ENCODE measurements at regions not wholly inside any gene's neighbourhood (a gene's known extent, or its start where the extent isn't known, plus 50 kb on each side); places are given as distances from the start of the nearest gene placed in this dataset.

GRCh38 chr4:38313999-38314561, 349.9 kb upstream of the KLF3 start:
- CTCF ChIA-PET: no interaction called here
- POLR2A ChIA-PET: interaction anchor here (0.6 to 1.0 kb wide), 3 partner anchors 9 to 416 kb away, joined by 3 to 4 read pairs (median 3); no protein-coding TSS in a partner anchor
- peaks cover 3% of the 10 kb centered on the region for H3K9me3 Mint-ChIP-seq
- TF ChIP-seq, protein P1, sequence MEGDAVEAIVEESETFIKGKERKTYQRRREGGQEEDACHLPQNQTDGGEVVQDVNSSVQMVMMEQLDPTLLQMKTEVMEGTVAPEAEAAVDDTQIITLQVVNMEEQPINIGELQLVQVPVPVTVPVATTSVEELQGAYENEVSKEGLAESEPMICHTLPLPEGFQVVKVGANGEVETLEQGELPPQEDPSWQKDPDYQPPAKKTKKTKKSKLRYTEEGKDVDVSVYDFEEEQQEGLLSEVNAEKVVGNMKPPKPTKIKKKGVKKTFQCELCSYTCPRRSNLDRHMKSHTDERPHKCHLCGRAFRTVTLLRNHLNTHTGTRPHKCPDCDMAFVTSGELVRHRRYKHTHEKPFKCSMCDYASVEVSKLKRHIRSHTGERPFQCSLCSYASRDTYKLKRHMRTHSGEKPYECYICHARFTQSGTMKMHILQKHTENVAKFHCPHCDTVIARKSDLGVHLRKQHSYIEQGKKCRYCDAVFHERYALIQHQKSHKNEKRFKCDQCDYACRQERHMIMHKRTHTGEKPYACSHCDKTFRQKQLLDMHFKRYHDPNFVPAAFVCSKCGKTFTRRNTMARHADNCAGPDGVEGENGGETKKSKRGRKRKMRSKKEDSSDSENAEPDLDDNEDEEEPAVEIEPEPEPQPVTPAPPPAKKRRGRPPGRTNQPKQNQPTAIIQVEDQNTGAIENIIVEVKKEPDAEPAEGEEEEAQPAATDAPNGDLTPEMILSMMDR (IDR thresholded peaks at IDR 0.05): no peak
- H3K4me3 Mint-ChIP-seq: no peak overlapping the region
- H3K27me3 Mint-ChIP-seq: no peaks in the 10 kb centered on the region
- peaks cover 42% of the 10 kb centered on the region for H3K4me1 Mint-ChIP-seq
- H3K36me3 Mint-ChIP-seq (ENCODE audit: low read depth): no peaks in the 10 kb centered on the region
- ATAC-seq (ENCODE audit: low read depth) (no peak), DNase-seq (no peak)
- no peak overlapping the region for H3K27ac Mint-ChIP-seq
- intact Hi-C loops (cut with micrococcal nuclease): loop anchor here (5.0 to 10.0 kb wide), 2 partner anchors 208 to 851 kb away; no protein-coding TSS in a partner anchor

DNA sequence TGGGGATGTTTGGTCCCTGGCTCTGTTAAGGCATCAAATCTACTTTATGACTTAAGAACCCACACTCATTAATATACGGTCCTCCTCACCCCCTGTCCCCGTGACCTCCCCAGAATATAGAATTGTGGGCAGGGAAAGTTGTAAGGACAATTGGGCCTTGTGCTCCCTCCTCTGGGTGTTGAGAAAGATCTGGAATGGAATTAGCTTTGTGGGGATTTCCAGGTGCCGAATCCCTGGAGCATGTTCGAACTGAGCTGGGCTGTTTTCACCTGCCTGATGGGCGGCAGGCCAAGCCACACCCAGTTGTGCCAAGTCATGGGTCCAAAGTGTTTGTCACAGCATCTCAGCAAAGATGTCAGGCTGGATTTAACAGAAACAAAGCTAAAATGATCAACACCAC, 349.3 kb upstream of the KLF3 start:
- no peaks in the 10 kb centered on the region for H3K27me3 Mint-ChIP-seq
- no peak overlapping the region for H3K27ac Mint-ChIP-seq
- H3K36me3 Mint-ChIP-seq (ENCODE audit: low read depth): no peaks in the 10 kb centered on the region
- peaks cover 42% of the 10 kb centered on the region for H3K4me1 Mint-ChIP-seq
- peaks cover 3% of the 10 kb centered on the region for H3K9me3 Mint-ChIP-seq
- intact Hi-C loops (cut with micrococcal nuclease): loop anchor here (5.0 to 10.0 kb wide), 6 partner anchors 208 to 850 kb away; partner anchors contain the start of genes RELL1, TBC1D1 and TLR6
- H3K4me3 Mint-ChIP-seq: no peak overlapping the region
- TF ChIP-seq, protein P1 (IDR thresholded peaks at IDR 0.05): no peak
- no peak for DNase-seq
- ChIA-PET POLR2A (interaction anchor here (0.9 to 1.0 kb wide), 2 partner anchors 350 to 415 kb away, joined by 3 read pairs; no protein-coding TSS in a partner anchor), CTCF (no interaction called here)
- no peak for ATAC-seq (ENCODE audit: low read depth)

GRCh38 chr4:38315286-38315685, 348.7 kb upstream of the KLF3 start:
- Mint-ChIP-seq H3K27me3 (no peaks in the 10 kb centered on the region), H3K4me1 (peaks cover 41% of the 10 kb centered on the region), H3K27ac (no peak overlapping the region), H3K36me3 (ENCODE audit: low read depth) (no peaks in the 10 kb centered on the region), H3K9me3 (peaks cover 3% of the 10 kb centered on the region), H3K4me3 (no peak overlapping the region)
- no peak for ATAC-seq (ENCODE audit: low read depth)
- TF ChIP-seq, protein P1 (IDR thresholded peaks at IDR 0.05): no peak
- ChIA-PET POLR2A (interaction anchor here (0.9 to 1.0 kb wide), 2 partner anchors 350 to 414 kb away, joined by 3 read pairs; no protein-coding TSS in a partner anchor), CTCF (no interaction called here)
- no peak for DNase-seq
- intact Hi-C loops (cut with micrococcal nuclease): loop anchor here (5.0 to 10.0 kb wide), 5 partner anchors 253 to 850 kb away; partner anchors contain the start of genes RELL1, TBC1D1 and TLR6

- no peak overlapping the region for H3K27ac Mint-ChIP-seq
- peaks cover 39% of the 10 kb centered on the region for H3K4me1 Mint-ChIP-seq
- H3K36me3 Mint-ChIP-seq (ENCODE audit: low read depth): no peaks in the 10 kb centered on the region
These were observed 348.0 kb upstream of the KLF3 start for GRCh38 chr4:38316045-38316444.

More at GRCh38 chr4:38316045-38316444, 348.0 kb upstream of the KLF3 start:
- ATAC-seq (ENCODE audit: low read depth) (no peak), DNase-seq (no peak)
- intact Hi-C loops (cut with micrococcal nuclease): loop anchor here (5.0 to 10.0 kb wide), 5 partner anchors 254 to 849 kb away; partner anchors contain the start of genes RELL1, TBC1D1 and TLR6
- ChIA-PET CTCF (interaction anchor here (1.6 kb wide), 1 partner anchor 359 kb away, joined by 5 read pairs; no protein-coding TSS in a partner anchor), POLR2A (no interaction called here)
- H3K9me3 Mint-ChIP-seq: peaks cover 3% of the 10 kb centered on the region
- no peak overlapping the region for H3K4me3 Mint-ChIP-seq
- no peaks in the 10 kb centered on the region for H3K27me3 Mint-ChIP-seq
- TF ChIP-seq, protein P1 (IDR thresholded peaks at IDR 0.05): no peak
